Natural killer cell (primary cell): ENCODE measurements at regions not wholly inside any gene's neighbourhood (a gene's known extent, or its start where the extent isn't known, plus 50 kb on each side); places are given as distances from the start of the nearest gene placed in this dataset.

Source experiments
- ATAC-seq, 3 donors: fragments of 150-1000 bp in 2 of 3; fragments of 200-7000 bp in 1 of 3; cut with Tn5 transposase; 1 replicate in 1 of 3; 2 replicates in 2 of 3; pipeline ENCODE4 v1.10.0; 2021; ENCODE audit warnings: mild to moderate bottlenecking in 2 of 3, moderate library complexity in 2 of 3
- DNase-seq, 2 donors: peaks; one replicate each; pipeline versions ENCODE4 v3.0.0 to v3.0.0-alpha.2; 2013 to 2021; ENCODE audit warnings: mixed read lengths in 1 of 2
- H3K27ac ChIP-seq: one replicate; pipeline ENCODE4 v1.5.1; 2013; ENCODE audit warnings: mild to moderate bottlenecking, low read length
- H3K27me3 ChIP-seq: one replicate; pipeline ENCODE4 v1.6.1; 2013; ENCODE audit warnings: low read length; ENCODE audit not compliant: control insufficient read depth, insufficient read depth
- H3K36me3 ChIP-seq: one replicate; pipeline ENCODE4 v1.6.1; 2013; ENCODE audit warnings: low read length; ENCODE audit not compliant: control insufficient read depth, insufficient read depth
- H3K4me1 ChIP-seq: one replicate; pipeline ENCODE4 v1.6.1; 2013; ENCODE audit warnings: low read length; ENCODE audit not compliant: control insufficient read depth, insufficient read depth
- H3K4me3 ChIP-seq: one replicate; pipeline ENCODE4 v1.5.1; 2013; ENCODE audit warnings: low read length
- H3K9me3 ChIP-seq: one replicate; pipeline ENCODE4 v1.6.1; 2013; ENCODE audit warnings: low read length; ENCODE audit not compliant: control insufficient read depth, insufficient read depth
- H3K27ac Mint-ChIP-seq, 2 donors: one replicate each; pipeline ENCODE4 v1.8.0; 2022; ENCODE audit warnings: mild to moderate bottlenecking in 2 of 2, mixed read lengths in 2 of 2, moderate library complexity in 1 of 2
- H3K27me3 Mint-ChIP-seq, 2 donors: one replicate each; pipeline ENCODE4 v1.8.0; 2022; ENCODE audit warnings: low read depth in 2 of 2, mixed read lengths in 2 of 2
- H3K36me3 Mint-ChIP-seq: one replicate; pipeline ENCODE4 v1.8.0; 2022; ENCODE audit warnings: mixed read lengths
- H3K4me1 Mint-ChIP-seq, 2 donors: one replicate each; pipeline ENCODE4 v1.8.0; 2022; ENCODE audit warnings: mixed read lengths in 2 of 2
- H3K4me3 Mint-ChIP-seq: one replicate; pipeline ENCODE4 v1.8.0; 2022; ENCODE audit warnings: mild to moderate bottlenecking, moderate library complexity, mixed read lengths
- H3K9me3 Mint-ChIP-seq, 2 donors: one replicate each; pipeline ENCODE4 v1.8.0; 2022; ENCODE audit warnings: mixed read lengths in 2 of 2
- WGBS: methylation state at CpG from one replicate; pipeline ENCODE4 v1.1.7; 2013; ENCODE audit warnings: missing lambda C conversion rate; ENCODE audit not compliant: insufficient coverage; 5-methylcytosine and 5-hydroxymethylcytosine counted together
- intact Hi-C: fragments of 100-400 bp; cut with micrococcal nuclease; formaldehyde crosslinking; loops from one replicate; pipeline ENCODE4 v1.14.2; 2022
- TF ChIP-seq, protein P1 (sequence below): fragments of 200-600 bp; IDR thresholded peaks from one replicate; pipeline ENCODE4 v1.8.0; 2022; ENCODE audit warnings: antibody characterized with exemption

GRCh38 chr10:123434435-123435039 lies 231.6 kb upstream of the GPR26 start:
- H3K4me3 ChIP-seq = no peak overlapping the region
- no peaks in the 10 kb centered on the region for H3K27me3 ChIP-seq
- TF ChIP-seq, protein P1, sequence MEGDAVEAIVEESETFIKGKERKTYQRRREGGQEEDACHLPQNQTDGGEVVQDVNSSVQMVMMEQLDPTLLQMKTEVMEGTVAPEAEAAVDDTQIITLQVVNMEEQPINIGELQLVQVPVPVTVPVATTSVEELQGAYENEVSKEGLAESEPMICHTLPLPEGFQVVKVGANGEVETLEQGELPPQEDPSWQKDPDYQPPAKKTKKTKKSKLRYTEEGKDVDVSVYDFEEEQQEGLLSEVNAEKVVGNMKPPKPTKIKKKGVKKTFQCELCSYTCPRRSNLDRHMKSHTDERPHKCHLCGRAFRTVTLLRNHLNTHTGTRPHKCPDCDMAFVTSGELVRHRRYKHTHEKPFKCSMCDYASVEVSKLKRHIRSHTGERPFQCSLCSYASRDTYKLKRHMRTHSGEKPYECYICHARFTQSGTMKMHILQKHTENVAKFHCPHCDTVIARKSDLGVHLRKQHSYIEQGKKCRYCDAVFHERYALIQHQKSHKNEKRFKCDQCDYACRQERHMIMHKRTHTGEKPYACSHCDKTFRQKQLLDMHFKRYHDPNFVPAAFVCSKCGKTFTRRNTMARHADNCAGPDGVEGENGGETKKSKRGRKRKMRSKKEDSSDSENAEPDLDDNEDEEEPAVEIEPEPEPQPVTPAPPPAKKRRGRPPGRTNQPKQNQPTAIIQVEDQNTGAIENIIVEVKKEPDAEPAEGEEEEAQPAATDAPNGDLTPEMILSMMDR = no peak
- no peaks in the 10 kb centered on the region for H3K9me3 ChIP-seq
- no peaks in the 10 kb centered on the region for H3K4me1 Mint-ChIP-seq
- peaks cover 10 to 43% of the 10 kb centered on the region in 2 donors for H3K27me3 Mint-ChIP-seq
- WGBS = 86% methylated on average over 15 of the region's 15 CpGs
- no peak overlapping the region for H3K27ac Mint-ChIP-seq
- H3K27ac ChIP-seq = no peak overlapping the region
- no peaks in the 10 kb centered on the region for H3K36me3 ChIP-seq
- H3K4me1 ChIP-seq = no peaks in the 10 kb centered on the region
- no peak for ATAC-seq
- no peaks in the 10 kb centered on the region for H3K36me3 Mint-ChIP-seq
- no peaks in the 10 kb centered on the region for H3K9me3 Mint-ChIP-seq
- H3K4me3 Mint-ChIP-seq = no peak overlapping the region
- DNase-seq = no peak
- intact Hi-C loops = no loop called here

DNA sequence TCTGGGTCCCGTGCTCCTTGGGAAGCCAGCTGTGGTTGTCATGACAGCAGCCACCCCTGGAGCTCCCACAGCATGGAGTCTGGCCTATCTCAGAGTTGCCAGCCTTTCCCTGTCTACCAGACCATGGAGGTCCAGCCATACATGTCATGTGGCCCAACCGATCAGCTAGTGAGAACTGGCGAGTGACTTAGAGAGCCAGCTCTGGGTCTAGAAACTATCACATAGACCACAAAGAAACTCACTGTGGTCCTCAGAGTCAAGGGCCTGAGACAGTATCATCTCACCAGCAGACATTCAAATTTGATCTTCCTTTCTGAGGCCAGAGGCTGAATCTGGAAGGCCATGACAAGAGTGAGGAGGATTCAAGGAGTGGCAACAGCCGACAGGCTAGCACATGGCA lies 223.3 kb upstream of the GPR26 start:
- no peak overlapping the region for H3K4me3 ChIP-seq
- H3K4me1 ChIP-seq = no peaks in the 10 kb centered on the region
- no peaks in the 10 kb centered on the region for H3K36me3 ChIP-seq
- TF ChIP-seq, protein P1 = no peak
- H3K9me3 ChIP-seq = no peaks in the 10 kb centered on the region
- 80% methylated on average over 4 of the region's 4 CpGs for WGBS
- H3K4me1 Mint-ChIP-seq = no peaks in the 10 kb centered on the region
- no peak for DNase-seq
- no peak overlapping the region for H3K27ac ChIP-seq
- H3K27me3 ChIP-seq = no peaks in the 10 kb centered on the region
- H3K27ac Mint-ChIP-seq = no peak overlapping the region
- no peaks in the 10 kb centered on the region for H3K9me3 Mint-ChIP-seq
- no peaks in the 10 kb centered on the region for H3K27me3 Mint-ChIP-seq
- no peak overlapping the region for H3K4me3 Mint-ChIP-seq
- H3K36me3 Mint-ChIP-seq = no peaks in the 10 kb centered on the region
- intact Hi-C loops = no loop called here
- ATAC-seq = peak in 1 of 3 donors; percentile 8

DNA sequence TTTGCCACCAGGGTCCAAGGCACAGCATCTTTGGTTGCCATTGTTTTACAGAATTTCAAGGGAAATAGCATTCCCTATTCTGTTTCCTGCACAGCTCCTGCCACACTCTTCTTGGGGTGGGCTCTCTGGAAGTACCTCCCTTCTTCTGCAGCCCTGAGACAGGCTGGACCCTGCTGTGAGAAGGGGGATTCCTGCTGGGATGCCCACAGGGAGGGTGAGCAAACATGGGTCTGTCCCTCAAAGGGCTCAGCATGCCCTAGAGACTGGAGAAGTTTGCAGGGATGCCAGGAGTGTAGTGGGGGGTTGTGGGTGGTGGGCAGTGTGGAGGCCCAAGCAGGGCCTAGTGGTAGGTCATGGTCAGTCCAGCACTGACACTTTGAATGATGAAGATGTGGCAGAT lies 222.2 kb upstream of the GPR26 start:
- no peak overlapping the region for H3K4me3 ChIP-seq
- H3K27me3 Mint-ChIP-seq = no peaks in the 10 kb centered on the region

More for the DNA sequence above, 222.2 kb upstream of the GPR26 start:
- Mint-ChIP-seq H3K36me3 (no peaks in the 10 kb centered on the region), H3K9me3 (no peaks in the 10 kb centered on the region), H3K27ac (no peak overlapping the region), H3K4me3 (no peak overlapping the region), H3K4me1 (no peaks in the 10 kb centered on the region)
- TF ChIP-seq, protein P1 = no peak
- H3K27ac ChIP-seq = no peak overlapping the region
- ATAC-seq (no peak), DNase-seq (no peak)
- H3K36me3 ChIP-seq = no peaks in the 10 kb centered on the region
- H3K9me3 ChIP-seq = no peaks in the 10 kb centered on the region
- H3K4me1 ChIP-seq = no peaks in the 10 kb centered on the region
- H3K27me3 ChIP-seq = no peaks in the 10 kb centered on the region
- intact Hi-C loops = no loop called here
